Naive thymus-derived CD4-positive, alpha-beta T cell (primary cell): ENCODE measurements at regions not wholly inside any gene's neighbourhood (a gene's known extent, or its start where the extent isn't known, plus 50 kb on each side); places are given as distances from the start of the nearest gene placed in this dataset.

Experiments
- ATAC-seq: fragments of 150-1000 bp; cut with Tn5 transposase; 2 replicates; pipeline ENCODE4 v1.10.0; 2021; ENCODE audit warnings: mild to moderate bottlenecking, moderate library complexity
- CTCF ChIA-PET: fragments of 350-600 bp; sonication (Branson Sonifier 250); formaldehyde crosslinking; loops from one replicate; lab custom pipeline; 2021; ENCODE audit warnings: antibody characterized with exemption; lab: Charles Lee
- POLR2A ChIA-PET: fragments of 350-600 bp; sonication (Branson Sonifier 250); formaldehyde crosslinking; loops from one replicate; lab custom pipeline; 2021; ENCODE audit warnings: antibody characterized with exemption, inconsistent platforms; lab: Charles Lee
- DNase-seq, 9 donors: peaks; one replicate each; pipeline versions ENCODE4 v3.0.0 to v3.0.0-alpha.2; 2020 to 2022; ENCODE audit warnings: mixed read lengths in 1 of 9
- H3K27ac ChIP-seq: one replicate; pipeline ENCODE4 v1.7.0; 2013; ENCODE audit warnings: mild to moderate bottlenecking, low read depth, low read length, moderate library complexity
- H3K27me3 ChIP-seq, 2 donors: one replicate each; pipeline ENCODE4 v1.7.0; 2013; ENCODE audit warnings: low read length in 2 of 2, mild to moderate bottlenecking in 2 of 2, moderate library complexity in 2 of 2; ENCODE audit not compliant: control insufficient read depth in 2 of 2, insufficient read depth in 2 of 2
- H3K36me3 ChIP-seq, 3 experiments: 1 replicate in 2 of 3; 2 replicates in 1 of 3; pipeline ENCODE4 v1.7.0; 2013; ENCODE audit warnings: low read length in 3 of 3, mild to moderate bottlenecking in 3 of 3, moderate library complexity in 1 of 3; ENCODE audit not compliant: insufficient read depth in 3 of 3, control insufficient read depth in 2 of 3
- H3K4me1 ChIP-seq, 2 donors: one replicate each; pipeline ENCODE4 v1.7.0; 2013; ENCODE audit warnings: low read length in 2 of 2, mild to moderate bottlenecking in 2 of 2, moderate library complexity in 1 of 2; ENCODE audit not compliant: control insufficient read depth in 2 of 2, insufficient read depth in 2 of 2
- H3K4me3 ChIP-seq: 2 replicates; pipeline ENCODE4 v1.7.0; 2013; ENCODE audit warnings: mild to moderate bottlenecking, low read length
- H3K9me3 ChIP-seq, 3 experiments: 1 replicate in 2 of 3; 2 replicates in 1 of 3; pipeline ENCODE4 v1.7.0; 2013; ENCODE audit warnings: low read length in 3 of 3; ENCODE audit not compliant: control insufficient read depth in 2 of 3
- H3K27ac Mint-ChIP-seq, 9 donors: one replicate each; pipeline ENCODE4 v1.8.0; 2020 to 2022; ENCODE audit warnings: mixed read lengths in 9 of 9, mild to moderate bottlenecking in 8 of 9, moderate library complexity in 5 of 9, inconsistent platforms in 2 of 9
- H3K27me3 Mint-ChIP-seq, 5 donors: one replicate each; pipeline ENCODE4 v1.8.0; 2021 to 2022; ENCODE audit warnings: mixed read lengths in 5 of 5, mild to moderate bottlenecking in 1 of 5
- H3K36me3 Mint-ChIP-seq, 5 donors: one replicate each; pipeline ENCODE4 v1.8.0; 2020 to 2022; ENCODE audit warnings: mixed read lengths in 5 of 5, mild to moderate bottlenecking in 3 of 5, inconsistent platforms in 1 of 5
- H3K4me1 Mint-ChIP-seq, 7 donors: one replicate each; pipeline ENCODE4 v1.8.0; 2020 to 2022; ENCODE audit warnings: mixed read lengths in 7 of 7, mild to moderate bottlenecking in 3 of 7, inconsistent platforms in 1 of 7
- H3K4me3 Mint-ChIP-seq, 10 donors: one replicate each; pipeline ENCODE4 v1.8.0; 2020 to 2022; ENCODE audit warnings: mild to moderate bottlenecking in 10 of 10, mixed read lengths in 10 of 10, moderate library complexity in 6 of 10, inconsistent platforms in 2 of 10
- H3K9me3 Mint-ChIP-seq, 11 donors: one replicate each; pipeline ENCODE4 v1.8.0; 2020 to 2022; ENCODE audit warnings: mixed read lengths in 11 of 11, mild to moderate bottlenecking in 4 of 11, inconsistent platforms in 1 of 11, moderate library complexity in 1 of 11
- intact Hi-C, 2 donors: fragments of 100-400 bp; cut with micrococcal nuclease; formaldehyde crosslinking; loops; one replicate each; pipeline ENCODE4 v1.15.1; 2023

- Mint-ChIP-seq H3K36me3 (peaks cover 4 to 54% (median 42%) of the 10 kb centered on the region in 5 donors), H3K27me3 (no peaks in the 10 kb centered on the region), H3K27ac (no peak overlapping the region), H3K4me1 (peaks cover under 1 to 12% (median 7%) of the 10 kb centered on the region in 7 donors), H3K4me3 (no peak overlapping the region), H3K9me3 (peaks cover 0 to 10% (median 4%) of the 10 kb centered on the region in 11 donors)
- no peaks in the 10 kb centered on the region for H3K27me3 ChIP-seq
- no peak overlapping the region for H3K27ac ChIP-seq
- ChIA-PET CTCF (no interaction called here), POLR2A (no interaction called here)
- ATAC-seq = no peak
- DNase-seq = no peak
- H3K4me1 ChIP-seq = no peaks in the 10 kb centered on the region
- H3K36me3 ChIP-seq = no peaks in the 10 kb centered on the region
- no peak overlapping the region for H3K4me3 ChIP-seq
- intact Hi-C loops = no loop called here
- H3K9me3 ChIP-seq = no peaks in the 10 kb centered on the region
Measured at GRCh38 chr14:71466251-71466650, 466.0 kb upstream of the RGS6 start.

GRCh38 chr14:71466946-71467345 lies 465.3 kb upstream of the RGS6 start:
- Histone ChIP-seq H3K36me3 (no peaks in the 10 kb centered on the region), H3K27me3 (no peaks in the 10 kb centered on the region), H3K4me1 (no peaks in the 10 kb centered on the region), H3K9me3 (no peaks in the 10 kb centered on the region), H3K4me3 (no peak overlapping the region), H3K27ac (no peak overlapping the region)
- intact Hi-C loops = no loop called here
- POLR2A ChIA-PET = no interaction called here
- no peak overlapping the region for H3K4me3 Mint-ChIP-seq
- H3K4me1 Mint-ChIP-seq = peaks cover 5 to 18% (median 12%) of the 10 kb centered on the region in 7 donors
- H3K36me3 Mint-ChIP-seq = peaks cover 4 to 49% (median 36%) of the 10 kb centered on the region in 5 donors
- ATAC-seq = no peak
- DNase-seq = no peak
- H3K27me3 Mint-ChIP-seq = no peaks in the 10 kb centered on the region
- H3K9me3 Mint-ChIP-seq = peaks cover 0 to 10% (median 4%) of the 10 kb centered on the region in 11 donors
- H3K27ac Mint-ChIP-seq = no peak overlapping the region
- CTCF ChIA-PET = no interaction called here

- no peak overlapping the region for H3K4me3 Mint-ChIP-seq
- H3K27ac ChIP-seq = no peak overlapping the region
- H3K27ac Mint-ChIP-seq = no peak overlapping the region
- no peak overlapping the region for H3K4me3 ChIP-seq
- H3K27me3 Mint-ChIP-seq = no peaks in the 10 kb centered on the region
- ATAC-seq = no peak
- CTCF ChIA-PET = no interaction called here
- H3K36me3 ChIP-seq = no peaks in the 10 kb centered on the region
- H3K27me3 ChIP-seq = no peaks in the 10 kb centered on the region
- no peaks in the 10 kb centered on the region for H3K9me3 ChIP-seq
- H3K4me1 Mint-ChIP-seq = peaks cover 9 to 21% (median 15%) of the 10 kb centered on the region in 7 donors
- peaks cover 0 to 10% (median 4%) of the 10 kb centered on the region in 11 donors for H3K9me3 Mint-ChIP-seq
- no peak for DNase-seq
- intact Hi-C loops = no loop called here
- peaks cover 4 to 47% (median 35%) of the 10 kb centered on the region in 5 donors for H3K36me3 Mint-ChIP-seq
- H3K4me1 ChIP-seq = no peaks in the 10 kb centered on the region
- POLR2A ChIA-PET = no interaction called here
Measured at GRCh38 chr14:71467361-71467811, 464.8 kb upstream of the RGS6 start.

GRCh38 chr14:71468701-71469100 lies 463.5 kb upstream of the RGS6 start:
- peaks cover 0 to 9% (median 2%) of the 10 kb centered on the region in 11 donors for H3K9me3 Mint-ChIP-seq
- Histone ChIP-seq H3K27ac (no peak overlapping the region), H3K36me3 (no peaks in the 10 kb centered on the region), H3K27me3 (no peaks in the 10 kb centered on the region), H3K9me3 (no peaks in the 10 kb centered on the region), H3K4me3 (no peak overlapping the region), H3K4me1 (no peaks in the 10 kb centered on the region)
- intact Hi-C loops = no loop called here
- ChIA-PET CTCF (interaction anchor here (0.6 kb wide), 1 partner anchor 41 kb away, joined by 3 read pairs; no protein-coding TSS in a partner anchor), POLR2A (no interaction called here)
- no peak overlapping the region for H3K27ac Mint-ChIP-seq
- H3K4me1 Mint-ChIP-seq = peaks cover 11 to 28% (median 19%) of the 10 kb centered on the region in 7 donors
- DNase-seq (no peak), ATAC-seq (no peak)
- H3K27me3 Mint-ChIP-seq = no peaks in the 10 kb centered on the region
- peaks cover 4 to 35% (median 32%) of the 10 kb centered on the region in 5 donors for H3K36me3 Mint-ChIP-seq
- no peak overlapping the region for H3K4me3 Mint-ChIP-seq

GRCh38 chr14:71469643-71470335 lies 462.4 kb upstream of the RGS6 start:
- Mint-ChIP-seq H3K4me3 (no peak overlapping the region), H3K27ac (peak overlapping the region in 1 of 9 donors; percentile 14), H3K4me1 (peaks cover 11 to 30% (median 23%) of the 10 kb centered on the region in 7 donors), H3K27me3 (no peaks in the 10 kb centered on the region), H3K9me3 (peaks cover 0 to 9% (median 0%) of the 10 kb centered on the region in 11 donors), H3K36me3 (peaks cover 4 to 32% (median 25%) of the 10 kb centered on the region in 5 donors)
- intact Hi-C loops = no loop called here
- no peaks in the 10 kb centered on the region for H3K9me3 ChIP-seq
- no peak overlapping the region for H3K27ac ChIP-seq
- H3K36me3 ChIP-seq = no peaks in the 10 kb centered on the region
- no peaks in the 10 kb centered on the region for H3K27me3 ChIP-seq
- CTCF ChIA-PET = no interaction called here
- POLR2A ChIA-PET = no interaction called here
- H3K4me1 ChIP-seq = no peaks in the 10 kb centered on the region
- DNase-seq = no peak
- H3K4me3 ChIP-seq = no peak overlapping the region
- ATAC-seq = no peak

GRCh38 chr14:71471634-71472355 lies 460.4 kb upstream of the RGS6 start:
- no peak for DNase-seq
- ATAC-seq = no peak
- Mint-ChIP-seq H3K4me3 (no peak overlapping the region), H3K27me3 (no peaks in the 10 kb centered on the region), H3K9me3 (peaks cover 0 to 9% (median 0%) of the 10 kb centered on the region in 11 donors), H3K4me1 (peaks cover 8 to 42% (median 31%) of the 10 kb centered on the region in 7 donors), H3K36me3 (peaks cover 4 to 23% (median 18%) of the 10 kb centered on the region in 5 donors), H3K27ac (peak overlapping the region in 1 of 9 donors; percentile 48)
- Histone ChIP-seq H3K27ac (no peak overlapping the region), H3K9me3 (no peaks in the 10 kb centered on the region), H3K36me3 (no peaks in the 10 kb centered on the region), H3K4me3 (no peak overlapping the region), H3K4me1 (no peaks in the 10 kb centered on the region), H3K27me3 (no peaks in the 10 kb centered on the region)
- ChIA-PET POLR2A (interaction anchor here (0.6 kb wide), 2 partner anchors 98 to 179 kb away, joined by 3 to 4 read pairs; no protein-coding TSS in a partner anchor), CTCF (no interaction called here)
- intact Hi-C loops = no loop called here
